ENCODE measurements at regions not wholly inside any gene's neighbourhood (a gene's known extent, or its start where the extent isn't known, plus 50 kb on each side); places are given as distances from the start of the nearest gene placed in this dataset.

- no peak for DNase-seq
Measured at GRCh38 chr12:126663304-126664094, 1598.3 kb downstream of the AACS start.

GRCh38 chr12:126667339-126667738, 1599.6 kb upstream of the TMEM132C start:
- no peak for DNase-seq

GRCh38 chr12:126668538-126668937, 1598.4 kb upstream of the TMEM132C start:
- no peak for DNase-seq

DNA sequence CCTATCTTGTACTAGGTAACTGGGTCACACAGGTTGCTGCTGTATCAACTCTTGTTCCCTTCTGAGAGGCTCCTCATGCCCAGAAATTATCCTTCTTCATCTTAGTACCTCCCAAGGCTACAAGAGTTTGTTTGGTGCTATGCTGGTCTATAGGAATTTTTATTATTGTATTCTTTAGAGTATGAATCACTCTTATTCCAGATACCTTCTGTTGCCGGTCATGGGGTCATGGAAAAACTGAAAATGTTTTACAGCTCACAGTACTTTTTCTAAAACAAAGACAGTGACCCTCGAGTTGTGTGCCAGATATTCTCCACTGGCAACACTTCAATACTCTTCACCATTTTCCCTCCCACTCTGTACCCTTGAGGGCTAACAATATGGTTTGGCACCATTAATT, 1598.0 kb upstream of the TMEM132C start:
- no peak for DNase-seq

DNA sequence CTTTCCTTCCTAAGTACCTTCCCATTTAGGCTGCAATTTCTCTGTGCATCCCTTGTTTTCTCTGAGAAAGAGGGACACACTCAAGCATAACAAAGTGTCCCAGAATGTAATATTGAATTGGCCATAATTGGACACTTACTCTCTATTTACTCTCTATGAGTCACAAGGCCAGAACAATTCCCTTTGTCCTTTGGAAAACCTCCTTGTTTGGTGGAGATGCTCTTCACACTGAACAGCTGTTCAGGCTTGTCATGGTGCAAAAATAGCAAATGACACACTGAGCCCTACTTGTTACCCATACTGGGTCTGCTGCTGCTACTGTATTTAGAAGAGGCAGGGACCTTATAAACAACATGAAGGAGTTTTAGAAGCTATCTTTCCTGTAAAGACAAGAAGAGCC, 1590.5 kb upstream of the TMEM132C start:
- DNase-seq, result no peak

GRCh38 chr12:126681676-126682075, 1585.3 kb upstream of the TMEM132C start:
- no peak for DNase-seq

DNA sequence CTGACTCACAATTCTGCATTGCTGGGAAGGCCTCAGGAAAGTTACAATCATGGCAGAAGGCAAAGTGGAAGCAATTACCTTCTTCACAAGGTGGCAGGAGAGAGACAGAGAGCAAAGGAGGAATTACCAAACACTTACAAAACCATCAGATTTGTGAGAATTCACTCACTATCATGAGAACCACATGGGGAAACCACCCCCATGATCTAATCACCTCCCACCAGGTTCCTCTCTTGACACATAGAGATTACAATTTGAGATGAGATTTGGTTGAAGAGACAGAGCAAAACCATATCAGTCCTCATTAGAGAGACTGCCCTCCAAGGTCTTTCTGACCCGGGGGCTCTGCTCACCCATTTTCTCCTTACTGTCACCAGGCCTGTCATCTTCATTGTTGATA, 1582.3 kb upstream of the TMEM132C start:
- no peak for DNase-seq

GRCh38 chr12:126685636-126686035, 1581.3 kb upstream of the TMEM132C start:
- DNase-seq, result no peak

GRCh38 chr12:126688556-126688955, 1578.4 kb upstream of the TMEM132C start:
- DNase-seq, result no peak

GRCh38 chr12:126700096-126700495, 1566.9 kb upstream of the TMEM132C start:
- DNase-seq, result no peak

GRCh38 chr12:126704609-126705008, 1562.4 kb upstream of the TMEM132C start:
- DNase-seq, result no peak

DNA sequence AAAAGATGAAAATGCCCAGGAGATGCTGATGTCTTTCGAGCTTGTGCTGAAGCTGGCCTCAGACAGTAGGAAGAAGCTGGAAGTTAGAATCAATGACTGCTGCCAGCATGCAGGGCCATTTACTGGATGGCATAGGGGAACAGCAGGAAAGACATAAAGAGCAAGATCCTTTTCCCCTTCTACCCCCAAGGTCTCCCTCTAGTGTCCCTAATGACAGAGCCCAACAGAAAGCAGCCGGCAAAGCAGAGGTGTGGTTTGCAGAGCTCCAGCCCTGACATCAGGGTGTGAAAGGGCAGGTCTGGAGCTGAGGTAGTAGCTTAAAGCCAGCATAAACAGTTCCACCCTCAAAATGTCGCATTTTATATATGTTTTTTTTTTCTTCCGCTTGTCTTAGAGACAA, 1560.7 kb upstream of the TMEM132C start:
- DNase-seq, result no peak

- DNase-seq, result no peak
Measured at GRCh38 chr12:126708492-126708896, 1558.5 kb upstream of the TMEM132C start.

GRCh38 chr12:126718365-126718764, 1548.6 kb upstream of the TMEM132C start:
- no peak for DNase-seq

DNA sequence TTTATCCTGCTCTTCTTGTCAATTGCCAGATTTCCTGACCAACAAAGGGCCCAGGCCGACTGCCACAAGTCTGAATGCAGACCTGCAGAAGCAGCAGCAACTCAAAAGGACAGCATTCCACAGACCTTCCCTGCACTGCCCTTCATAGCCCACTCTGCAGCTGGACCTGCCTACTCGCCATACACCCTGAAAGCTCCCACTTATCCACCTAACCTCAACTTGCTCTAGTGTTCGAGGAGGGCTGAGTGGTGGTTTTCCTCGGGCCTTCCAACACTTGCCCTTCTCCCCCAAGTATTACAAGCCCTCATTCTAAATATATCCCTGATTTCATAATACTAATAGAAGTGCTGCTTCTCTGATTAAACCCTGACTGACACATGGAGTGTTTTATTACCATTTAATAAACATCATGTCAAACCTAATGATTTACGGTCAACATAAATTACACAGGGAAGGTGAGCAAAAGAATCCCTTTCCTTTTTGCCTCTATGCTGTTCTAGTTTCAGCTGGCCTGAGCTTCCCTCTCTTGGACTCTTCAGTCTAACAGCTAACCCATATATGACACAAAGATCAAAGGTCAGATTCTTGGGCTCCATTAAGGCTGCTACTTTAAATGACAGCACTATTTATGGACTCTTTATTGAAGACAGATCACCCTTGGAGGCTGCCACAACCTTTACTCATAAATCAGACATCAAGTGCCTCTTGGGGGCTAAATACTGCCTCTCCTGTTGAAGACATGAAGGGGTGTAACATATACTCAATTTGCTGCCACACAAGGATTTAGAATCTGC, 1546.9 kb upstream of the TMEM132C start:
- DNase-seq, result no peak

DNA sequence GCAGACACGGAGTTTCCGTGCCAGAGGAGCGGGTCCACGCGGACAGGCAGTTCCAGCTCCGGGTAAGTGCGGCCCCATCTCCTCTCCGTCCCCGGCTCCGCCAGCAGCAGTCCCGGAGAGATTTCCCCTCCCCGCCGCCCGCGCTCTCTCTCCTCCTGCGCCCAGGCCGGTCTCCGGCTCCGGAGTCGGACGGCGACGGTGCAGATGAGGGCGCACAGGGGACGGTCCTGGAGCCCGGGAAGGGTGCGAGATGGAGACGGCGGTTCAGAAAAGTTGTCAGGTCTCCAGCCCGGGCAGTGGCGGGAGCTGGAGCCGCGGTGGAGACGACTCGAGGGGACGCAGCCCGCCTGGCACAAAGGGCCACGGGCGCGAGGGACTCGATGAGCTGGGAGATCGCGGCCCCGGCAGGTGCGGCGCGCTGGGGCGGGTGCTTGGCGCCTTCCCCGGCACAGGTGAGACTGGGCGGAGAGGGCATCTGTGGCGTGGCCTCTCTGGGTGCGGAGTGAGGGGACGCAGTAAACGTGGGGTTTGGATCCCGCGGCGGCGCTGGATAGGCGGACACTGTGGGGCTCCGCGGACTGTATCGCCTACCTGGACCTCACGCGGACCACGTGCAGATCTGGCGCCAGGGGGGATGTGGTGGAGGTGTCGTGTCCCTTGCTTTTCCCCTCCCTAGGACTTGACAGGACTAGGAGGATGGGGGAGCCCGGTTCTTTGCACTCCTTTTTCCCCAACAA, 1540.3 kb upstream of the TMEM132C start:
- DNase-seq, result no peak

DNA sequence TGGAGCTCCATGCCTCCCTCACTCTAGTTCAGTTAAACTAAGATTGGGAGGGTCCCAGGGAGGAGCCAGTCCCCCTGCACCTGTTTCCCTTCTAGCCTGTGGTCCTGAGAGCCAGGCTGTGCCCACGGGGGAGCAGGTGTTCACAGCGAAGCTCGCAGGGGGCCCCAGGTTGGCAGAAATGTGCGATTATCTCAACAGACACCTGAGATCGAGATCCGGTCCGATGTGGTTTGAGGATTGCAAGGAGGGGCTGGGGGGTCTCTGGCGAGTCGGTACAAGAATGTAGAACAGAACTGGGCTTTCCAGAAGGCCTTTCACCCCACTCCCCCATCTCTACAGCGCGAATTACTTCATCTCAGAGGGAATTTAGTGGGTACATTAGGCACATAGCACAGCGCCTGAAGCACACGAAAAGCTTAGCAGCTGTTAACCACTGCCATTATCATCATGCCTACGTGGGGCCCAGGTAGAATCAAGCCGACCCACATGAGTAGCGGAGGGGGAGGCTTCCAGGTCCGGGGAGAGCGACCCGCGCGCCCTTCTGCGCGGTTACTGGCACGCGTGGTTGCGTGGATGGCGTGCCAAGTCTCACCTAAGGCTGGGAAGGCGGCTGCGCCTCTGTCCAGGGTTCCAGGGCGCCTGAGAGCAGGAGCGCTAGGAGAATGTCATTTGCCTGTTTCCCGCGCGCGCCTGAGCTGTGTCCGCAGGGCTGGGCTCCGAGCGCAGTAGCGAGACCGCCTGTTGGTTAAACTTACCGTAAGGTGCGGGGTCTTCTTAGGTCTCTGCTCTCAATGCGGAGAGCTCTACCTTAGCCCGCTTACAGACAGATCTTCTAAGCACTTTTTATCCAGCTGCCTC, 1539.5 kb upstream of the TMEM132C start:
- DNase-seq, result no peak

GRCh38 chr12:126734296-126734695, 1532.7 kb upstream of the TMEM132C start:
- no peak for DNase-seq

- no peak for DNase-seq
Measured at GRCh38 chr12:126734710-126735109, 1532.3 kb upstream of the TMEM132C start.

DNA sequence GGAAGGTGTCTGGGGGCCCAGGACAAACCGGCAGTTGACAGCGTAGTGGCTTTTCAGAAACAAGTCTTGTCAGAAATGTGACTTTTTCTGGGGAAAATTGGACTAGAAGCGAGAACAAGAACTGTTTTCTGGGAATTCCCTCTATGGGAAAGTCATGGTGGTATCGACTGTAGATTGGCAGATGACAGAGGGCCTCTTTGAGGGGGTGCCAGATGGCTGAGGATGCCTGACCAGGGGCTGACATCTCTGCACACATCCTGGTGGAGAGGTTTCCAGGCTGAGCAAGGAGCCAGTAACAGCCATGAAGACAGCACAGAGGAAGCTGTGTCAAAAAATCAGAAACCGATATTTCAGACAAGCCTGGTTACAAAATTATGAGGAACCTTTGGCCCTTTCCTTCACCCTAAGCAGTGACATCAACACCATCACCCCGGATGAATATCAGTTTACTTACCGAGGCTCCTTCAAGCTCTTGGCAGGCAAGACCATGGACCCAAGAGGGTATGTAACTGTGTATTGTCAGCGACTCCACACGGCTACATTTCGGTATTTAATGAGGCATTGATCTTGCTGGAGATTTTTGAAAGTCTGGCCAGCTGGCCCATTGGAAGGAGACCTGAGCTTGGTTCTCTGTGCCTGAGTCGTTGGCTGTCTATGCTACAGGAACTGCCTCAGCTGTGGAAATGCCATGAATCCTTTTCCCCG, 1525.3 kb upstream of the TMEM132C start:
- DNase-seq, result no peak

DNA sequence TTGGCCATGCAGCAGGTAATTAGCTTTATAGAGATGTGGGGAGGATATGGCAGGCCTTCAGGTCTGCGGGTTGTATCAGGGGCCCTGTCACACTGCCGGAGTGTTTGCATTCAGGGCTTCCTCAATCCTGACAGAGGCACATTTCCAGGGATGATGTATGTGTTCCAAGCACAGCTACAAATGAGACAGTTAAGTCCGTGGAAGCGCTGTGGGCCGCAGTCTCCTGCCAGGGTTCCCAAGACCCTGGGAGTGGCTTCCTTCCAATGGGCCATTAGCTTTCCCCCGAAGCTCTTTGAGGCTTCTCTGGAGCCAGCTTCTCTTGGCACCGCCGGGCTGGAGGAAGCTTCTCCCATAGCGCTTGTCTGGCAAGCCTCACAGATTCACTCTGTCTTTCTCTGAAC, 1524.7 kb upstream of the TMEM132C start:
- no peak for DNase-seq
